DND-41 (cell line): ENCODE measurements at regions not wholly inside any gene's neighbourhood (a gene's known extent, or its start where the extent isn't known, plus 50 kb on each side); places are given as distances from the start of the nearest gene placed in this dataset.

Experiments used
- ATAC-seq: fragments of 200-7000 bp; cut with Tn5 transposase; 3 replicates; pipeline ENCODE4 v1.9.1; 2021; ENCODE audit warnings: low read depth; ENCODE audit not compliant: insufficient read depth
- DNase-seq: peaks from one replicate; pipeline ENCODE4 v3.0.0-alpha.2; 2020
- H2AFZ ChIP-seq: 2 replicates; pipeline ENCODE4 v1.6.0; 2012; ENCODE audit warnings: low read depth, low read length
- H3K27ac ChIP-seq: 2 replicates; pipeline ENCODE4 v1.5.1; 2012; ENCODE audit warnings: low read length, inconsistent platforms
- H3K27me3 ChIP-seq: fragments of 200-600 bp; sonication (generic); 2 replicates; pipeline ENCODE4 v1.6.0; 2012; ENCODE audit warnings: low read length, mild to moderate bottlenecking, inconsistent platforms; ENCODE audit not compliant: insufficient read depth, poor library complexity
- H3K36me3 ChIP-seq: 2 replicates; pipeline ENCODE4 v1.5.1; 2012; ENCODE audit warnings: low read length, inconsistent platforms; ENCODE audit not compliant: insufficient read depth
- H3K4me1 ChIP-seq: 2 replicates; pipeline ENCODE4 v1.5.1; 2012; ENCODE audit warnings: mild to moderate bottlenecking, low read length; ENCODE audit not compliant: insufficient read depth
- H3K4me2 ChIP-seq: 2 replicates; pipeline ENCODE4 v1.6.0; 2012; ENCODE audit warnings: mild to moderate bottlenecking, moderate library complexity, low read length, inconsistent platforms; ENCODE audit not compliant: insufficient read depth
- H3K4me3 ChIP-seq, 2 experiments: fragments of 200-600 bp in 1 of 2; shearing (Covaris generic) in 1 of 2; 2 replicates each; pipeline ENCODE4 v1.5.1; 2012 to 2016; ENCODE audit warnings: inconsistent platforms in 2 of 2, low read length in 2 of 2, mild to moderate bottlenecking in 2 of 2, low read depth in 1 of 2, moderate library complexity in 1 of 2
- H3K79me2 ChIP-seq: 2 replicates; pipeline ENCODE4 v1.6.0; 2012; ENCODE audit warnings: low read length, inconsistent platforms; ENCODE audit not compliant: insufficient read depth
- H3K9ac ChIP-seq: 2 replicates; pipeline ENCODE4 v1.6.0; 2012; ENCODE audit warnings: low read depth, mild to moderate bottlenecking, inconsistent platforms, low read length, moderate library complexity
- H3K9me3 ChIP-seq: 2 replicates; pipeline ENCODE4 v1.5.1; 2012; ENCODE audit warnings: low read length, moderate library complexity, mild to moderate bottlenecking, inconsistent platforms; ENCODE audit not compliant: insufficient read depth, severe bottlenecking
- H4K20me1 ChIP-seq: 2 replicates; pipeline ENCODE4 v1.6.0; 2012; ENCODE audit warnings: low read length; ENCODE audit not compliant: insufficient read depth
- EZH2 ChIP-seq: IDR thresholded peaks from 3 replicates; pipeline ENCODE4 v1.6.1; 2012; ENCODE audit warnings: borderline replicate concordance, low read depth, mild to moderate bottlenecking, moderate library complexity, low read length, inconsistent platforms; ENCODE audit not compliant: severe bottlenecking
- TF ChIP-seq, protein P1 (sequence below): IDR thresholded peaks from 2 replicates; pipeline ENCODE4 v1.5.1; 2012; ENCODE audit warnings: borderline replicate concordance, low read length, moderate library complexity, mild to moderate bottlenecking; ENCODE audit not compliant: poor library complexity, severe bottlenecking; ENCODE audit errors: extremely low read depth

GRCh38 chr19:29016926-29017760, 195.8 kb downstream of the UQCRFS1 start:
- peaks cover 8% of the 10 kb centered on the region for H3K27me3 ChIP-seq
- no peak overlapping the region for H3K9ac ChIP-seq
- no peak for ATAC-seq

DNA sequence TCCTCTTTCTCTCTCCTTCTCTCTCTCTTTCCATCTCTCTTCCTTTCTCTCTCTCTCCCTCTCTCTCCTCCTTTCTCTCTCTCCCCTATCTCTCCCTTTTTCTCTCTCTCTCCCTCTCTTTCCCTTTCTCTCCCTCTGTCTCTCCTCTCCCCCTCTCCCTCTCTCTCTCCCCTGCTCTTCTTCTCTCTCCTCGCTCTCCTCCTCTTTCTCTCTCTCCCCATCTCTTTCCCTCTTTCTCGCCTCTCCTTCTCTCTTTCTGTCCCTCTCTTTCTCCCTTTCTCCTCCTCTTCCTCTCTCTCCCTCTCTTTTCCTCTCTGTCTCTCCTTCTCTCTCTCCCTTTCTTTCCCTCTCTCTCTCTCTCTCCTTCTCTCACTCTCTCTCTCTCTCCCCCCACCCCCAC, 196.6 kb downstream of the UQCRFS1 start:
- no peak for TF ChIP-seq EZH2
- TF ChIP-seq, protein P1, sequence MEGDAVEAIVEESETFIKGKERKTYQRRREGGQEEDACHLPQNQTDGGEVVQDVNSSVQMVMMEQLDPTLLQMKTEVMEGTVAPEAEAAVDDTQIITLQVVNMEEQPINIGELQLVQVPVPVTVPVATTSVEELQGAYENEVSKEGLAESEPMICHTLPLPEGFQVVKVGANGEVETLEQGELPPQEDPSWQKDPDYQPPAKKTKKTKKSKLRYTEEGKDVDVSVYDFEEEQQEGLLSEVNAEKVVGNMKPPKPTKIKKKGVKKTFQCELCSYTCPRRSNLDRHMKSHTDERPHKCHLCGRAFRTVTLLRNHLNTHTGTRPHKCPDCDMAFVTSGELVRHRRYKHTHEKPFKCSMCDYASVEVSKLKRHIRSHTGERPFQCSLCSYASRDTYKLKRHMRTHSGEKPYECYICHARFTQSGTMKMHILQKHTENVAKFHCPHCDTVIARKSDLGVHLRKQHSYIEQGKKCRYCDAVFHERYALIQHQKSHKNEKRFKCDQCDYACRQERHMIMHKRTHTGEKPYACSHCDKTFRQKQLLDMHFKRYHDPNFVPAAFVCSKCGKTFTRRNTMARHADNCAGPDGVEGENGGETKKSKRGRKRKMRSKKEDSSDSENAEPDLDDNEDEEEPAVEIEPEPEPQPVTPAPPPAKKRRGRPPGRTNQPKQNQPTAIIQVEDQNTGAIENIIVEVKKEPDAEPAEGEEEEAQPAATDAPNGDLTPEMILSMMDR: no peak
- Histone ChIP-seq H3K4me1 (no peaks in the 10 kb centered on the region), H3K4me3 (no peak overlapping the region), H3K27ac (no peak overlapping the region), H3K9ac (no peak overlapping the region), H3K27me3 (peaks cover 8% of the 10 kb centered on the region), H4K20me1 (no peaks in the 10 kb centered on the region), H3K4me2 (no peak overlapping the region), H3K79me2 (no peaks in the 10 kb centered on the region), H3K36me3 (no peaks in the 10 kb centered on the region), H2AFZ (no peak overlapping the region), H3K9me3 (no peaks in the 10 kb centered on the region)
- DNase-seq (no peak), ATAC-seq (no peak)

More at GRCh38 chr19:29016926-29017760, 195.8 kb downstream of the UQCRFS1 start:
- DNase-seq: no peak
- no peak overlapping the region for H3K27ac ChIP-seq
- H4K20me1 ChIP-seq: no peaks in the 10 kb centered on the region
- no peaks in the 10 kb centered on the region for H3K9me3 ChIP-seq
- H2AFZ ChIP-seq: no peak overlapping the region
- no peaks in the 10 kb centered on the region for H3K79me2 ChIP-seq
- no peaks in the 10 kb centered on the region for H3K4me1 ChIP-seq
- no peak overlapping the region for H3K4me3 ChIP-seq
- no peak overlapping the region for H3K4me2 ChIP-seq
- H3K36me3 ChIP-seq: no peaks in the 10 kb centered on the region
- TF ChIP-seq, protein P1: no peak
- no peak for TF ChIP-seq EZH2

DNA sequence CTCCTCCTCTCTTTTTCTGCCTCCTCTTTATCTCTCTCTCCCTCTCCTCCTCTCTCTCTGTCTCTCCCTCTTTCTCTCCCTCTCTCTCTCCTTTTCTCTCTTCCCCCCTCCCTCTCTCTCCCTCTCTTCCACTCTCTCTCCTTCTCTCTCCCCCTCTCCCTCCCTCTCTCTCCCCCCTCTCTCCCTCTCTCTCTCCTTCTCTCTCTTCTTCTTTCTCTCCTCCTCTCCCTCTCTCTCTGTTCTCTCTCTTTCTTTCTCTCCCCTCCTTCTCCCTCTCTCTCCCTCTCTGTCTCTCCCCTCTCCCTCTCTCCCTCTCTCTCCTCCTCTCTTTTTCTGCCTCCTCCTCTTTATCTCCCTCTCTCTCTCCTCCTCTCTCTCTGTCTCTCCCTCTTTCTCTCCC, 197.4 kb downstream of the UQCRFS1 start:
- H3K9ac ChIP-seq: no peak overlapping the region
- DNase-seq (no peak), ATAC-seq (no peak)
- no peaks in the 10 kb centered on the region for H3K4me1 ChIP-seq
- H3K9me3 ChIP-seq: no peaks in the 10 kb centered on the region
- H3K27me3 ChIP-seq: peaks cover 8% of the 10 kb centered on the region
- H4K20me1 ChIP-seq: no peaks in the 10 kb centered on the region
- no peak overlapping the region for H3K27ac ChIP-seq
- no peaks in the 10 kb centered on the region for H3K79me2 ChIP-seq
- no peak overlapping the region for H3K4me3 ChIP-seq
- TF ChIP-seq, protein P1: no peak
- no peak for TF ChIP-seq EZH2
- H3K4me2 ChIP-seq: no peak overlapping the region
- no peak overlapping the region for H2AFZ ChIP-seq
- H3K36me3 ChIP-seq: no peaks in the 10 kb centered on the region
